Parathyroid adenoma (tissue), 2 donors: ENCODE measurements at regions not wholly inside any gene's neighbourhood (a gene's known extent, or its start where the extent isn't known, plus 50 kb on each side); places are given as distances from the start of the nearest gene placed in this dataset.

Experiments used
- H2AFZ ChIP-seq: fragments of 300-600 bp; sonication (generic); one replicate; pipeline ENCODE4 v1.7.0; 2017; ENCODE audit warnings: antibody characterized with exemption, mild to moderate bottlenecking
- H3K27ac ChIP-seq: fragments of 300-600 bp; sonication (generic); one replicate; pipeline ENCODE4 v1.7.0; 2017
- H3K27me3 ChIP-seq: fragments of 300-600 bp; sonication (generic); one replicate; pipeline ENCODE4 v1.7.0; 2017; ENCODE audit warnings: low read length; ENCODE audit not compliant: control insufficient read depth, insufficient read depth
- H3K36me3 ChIP-seq: fragments of 300-600 bp; sonication (generic); one replicate; pipeline ENCODE4 v1.7.0; 2017; ENCODE audit warnings: low read length; ENCODE audit not compliant: control insufficient read depth, insufficient read depth
- H3K4me1 ChIP-seq: fragments of 300-600 bp; sonication (generic); one replicate; pipeline ENCODE4 v1.7.0; 2017; ENCODE audit warnings: control low read depth
- H3K4me2 ChIP-seq: fragments of 300-600 bp; sonication (generic); one replicate; pipeline ENCODE4 v1.7.0; 2017; ENCODE audit warnings: low read length
- H3K4me3 ChIP-seq: fragments of 300-600 bp; sonication (generic); one replicate; pipeline ENCODE4 v1.7.0; 2017; ENCODE audit warnings: low read depth, low read length
- H3K79me2 ChIP-seq: fragments of 300-600 bp; sonication (generic); one replicate; pipeline ENCODE4 v1.7.0; 2017; ENCODE audit warnings: control low read depth
- H3K9ac ChIP-seq: fragments of 300-600 bp; sonication (generic); one replicate; pipeline ENCODE4 v1.7.0; 2017; ENCODE audit warnings: mild to moderate bottlenecking
- H3K9me3 ChIP-seq: fragments of 300-600 bp; sonication (generic); one replicate; pipeline ENCODE4 v1.7.0; 2017; ENCODE audit warnings: low read length; ENCODE audit not compliant: control insufficient read depth
- CTCF ChIP-seq: fragments of 300-600 bp; sonication (generic); IDR thresholded peaks from one replicate; pipeline ENCODE4 v1.7.0; 2017; ENCODE audit warnings: antibody characterized with exemption, mild to moderate bottlenecking
- donor health status: primary hyperparathyroidism.

GRCh38 chr15:94951538-94951937, 720.2 kb downstream of the MCTP2 start:
- Histone ChIP-seq H3K79me2 (no peaks in the 10 kb centered on the region), H3K27me3 (no peaks in the 10 kb centered on the region), H3K4me3 (no peak overlapping the region), H3K9ac (no peak overlapping the region), H2AFZ (no peak overlapping the region), H3K4me2 (no peak overlapping the region), H3K4me1 (no peaks in the 10 kb centered on the region), H3K27ac (no peak overlapping the region), H3K36me3 (no peaks in the 10 kb centered on the region), H3K9me3 (no peaks in the 10 kb centered on the region)
- TF ChIP-seq CTCF = no peak

GRCh38 chr15:94963953-94964352, 732.6 kb downstream of the MCTP2 start:
- Histone ChIP-seq H3K27ac (no peak overlapping the region), H3K27me3 (no peaks in the 10 kb centered on the region), H3K4me2 (no peak overlapping the region), H2AFZ (no peak overlapping the region), H3K4me1 (no peaks in the 10 kb centered on the region), H3K79me2 (no peaks in the 10 kb centered on the region), H3K9ac (no peak overlapping the region), H3K36me3 (no peaks in the 10 kb centered on the region), H3K4me3 (no peak overlapping the region), H3K9me3 (no peaks in the 10 kb centered on the region)
- TF ChIP-seq CTCF = no peak

- Histone ChIP-seq H3K27me3 (no peaks in the 10 kb centered on the region), H3K4me1 (no peaks in the 10 kb centered on the region), H3K27ac (no peak overlapping the region), H3K4me3 (no peak overlapping the region), H3K4me2 (no peak overlapping the region), H3K9me3 (no peaks in the 10 kb centered on the region), H3K36me3 (no peaks in the 10 kb centered on the region), H2AFZ (no peak overlapping the region), H3K9ac (no peak overlapping the region), H3K79me2 (no peaks in the 10 kb centered on the region)
- no peak for TF ChIP-seq CTCF
Measured at GRCh38 chr15:94965593-94965992, 734.2 kb downstream of the MCTP2 start.

- Histone ChIP-seq H3K4me2 (no peak overlapping the region), H3K9me3 (no peaks in the 10 kb centered on the region), H2AFZ (no peak overlapping the region), H3K4me3 (no peak overlapping the region), H3K9ac (no peak overlapping the region), H3K79me2 (no peaks in the 10 kb centered on the region), H3K27ac (no peak overlapping the region), H3K4me1 (no peaks in the 10 kb centered on the region), H3K27me3 (no peaks in the 10 kb centered on the region), H3K36me3 (no peaks in the 10 kb centered on the region)
- no peak for TF ChIP-seq CTCF
Measured at GRCh38 chr15:94968133-94968532, 736.8 kb downstream of the MCTP2 start.

- no peak for TF ChIP-seq CTCF
- Histone ChIP-seq H3K9ac (no peak overlapping the region), H3K4me2 (no peak overlapping the region), H3K36me3 (no peaks in the 10 kb centered on the region), H2AFZ (no peak overlapping the region), H3K9me3 (no peaks in the 10 kb centered on the region), H3K27ac (no peak overlapping the region), H3K27me3 (no peaks in the 10 kb centered on the region), H3K79me2 (no peaks in the 10 kb centered on the region), H3K4me1 (no peaks in the 10 kb centered on the region), H3K4me3 (no peak overlapping the region)
Measured at GRCh38 chr15:94970096-94970495, 738.7 kb downstream of the MCTP2 start.
